Natural killer cell (primary cell): ENCODE measurements at regions not wholly inside any gene's neighbourhood (a gene's known extent, or its start where the extent isn't known, plus 50 kb on each side); places are given as distances from the start of the nearest gene placed in this dataset.
"Not testable (repeated sequence)": the region's sequence is repeated elsewhere in the genome, so short reads cannot be mapped to it uniquely, and the experiment has no call there.

Experiments
- ATAC-seq, 3 donors: fragments of 150-1000 bp in 2 of 3; fragments of 200-7000 bp in 1 of 3; cut with Tn5 transposase; 1 replicate in 1 of 3; 2 replicates in 2 of 3; pipeline ENCODE4 v1.10.0; 2021; ENCODE audit warnings: mild to moderate bottlenecking in 2 of 3, moderate library complexity in 2 of 3
- DNase-seq, 2 donors: peaks; one replicate each; pipeline versions ENCODE4 v3.0.0 to v3.0.0-alpha.2; 2013 to 2021; ENCODE audit warnings: mixed read lengths in 1 of 2
- H3K27ac ChIP-seq: one replicate; pipeline ENCODE4 v1.5.1; 2013; ENCODE audit warnings: mild to moderate bottlenecking, low read length
- H3K27me3 ChIP-seq: one replicate; pipeline ENCODE4 v1.6.1; 2013; ENCODE audit warnings: low read length; ENCODE audit not compliant: control insufficient read depth, insufficient read depth
- H3K36me3 ChIP-seq: one replicate; pipeline ENCODE4 v1.6.1; 2013; ENCODE audit warnings: low read length; ENCODE audit not compliant: control insufficient read depth, insufficient read depth
- H3K4me1 ChIP-seq: one replicate; pipeline ENCODE4 v1.6.1; 2013; ENCODE audit warnings: low read length; ENCODE audit not compliant: control insufficient read depth, insufficient read depth
- H3K4me3 ChIP-seq: one replicate; pipeline ENCODE4 v1.5.1; 2013; ENCODE audit warnings: low read length
- H3K9me3 ChIP-seq: one replicate; pipeline ENCODE4 v1.6.1; 2013; ENCODE audit warnings: low read length; ENCODE audit not compliant: control insufficient read depth, insufficient read depth
- H3K27ac Mint-ChIP-seq, 2 donors: one replicate each; pipeline ENCODE4 v1.8.0; 2022; ENCODE audit warnings: mild to moderate bottlenecking in 2 of 2, mixed read lengths in 2 of 2, moderate library complexity in 1 of 2
- H3K27me3 Mint-ChIP-seq, 2 donors: one replicate each; pipeline ENCODE4 v1.8.0; 2022; ENCODE audit warnings: low read depth in 2 of 2, mixed read lengths in 2 of 2
- H3K36me3 Mint-ChIP-seq: one replicate; pipeline ENCODE4 v1.8.0; 2022; ENCODE audit warnings: mixed read lengths
- H3K4me1 Mint-ChIP-seq, 2 donors: one replicate each; pipeline ENCODE4 v1.8.0; 2022; ENCODE audit warnings: mixed read lengths in 2 of 2
- H3K4me3 Mint-ChIP-seq: one replicate; pipeline ENCODE4 v1.8.0; 2022; ENCODE audit warnings: mild to moderate bottlenecking, moderate library complexity, mixed read lengths
- H3K9me3 Mint-ChIP-seq, 2 donors: one replicate each; pipeline ENCODE4 v1.8.0; 2022; ENCODE audit warnings: mixed read lengths in 2 of 2
- WGBS: methylation state at CpG from one replicate; pipeline ENCODE4 v1.1.7; 2013; ENCODE audit warnings: missing lambda C conversion rate; ENCODE audit not compliant: insufficient coverage; 5-methylcytosine and 5-hydroxymethylcytosine counted together
- intact Hi-C: fragments of 100-400 bp; cut with micrococcal nuclease; formaldehyde crosslinking; loops from one replicate; pipeline ENCODE4 v1.14.2; 2022
- TF ChIP-seq, protein P1 (sequence below): fragments of 200-600 bp; IDR thresholded peaks from one replicate; pipeline ENCODE4 v1.8.0; 2022; ENCODE audit warnings: antibody characterized with exemption

DNA sequence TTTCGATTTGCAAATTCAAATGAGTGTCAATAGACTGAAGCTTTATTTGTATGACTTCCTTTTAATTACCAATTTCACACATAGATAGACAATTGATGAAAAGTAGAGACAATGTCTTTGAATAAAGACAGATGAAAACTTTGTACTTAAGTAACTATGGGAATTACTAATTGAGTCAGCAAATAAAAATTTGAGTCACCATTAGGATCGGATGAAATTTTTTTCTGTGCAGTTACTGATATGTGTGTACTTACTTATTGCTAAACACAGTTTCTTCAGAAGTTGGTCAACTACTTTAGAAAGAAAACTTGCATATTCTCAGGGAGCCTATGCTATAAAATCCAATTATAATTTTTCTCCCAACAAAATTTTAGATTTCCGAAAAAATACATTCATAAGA lies 224.9 kb upstream of the SLC16A7 start:
- ATAC-seq (no peak), DNase-seq (no peak)
- intact Hi-C loops, result no loop called here
- H3K4me3 ChIP-seq, result no peak overlapping the region
- H3K27ac ChIP-seq, result no peak overlapping the region
- no peaks in the 10 kb centered on the region for H3K4me1 Mint-ChIP-seq
- H3K36me3 ChIP-seq, result no peaks in the 10 kb centered on the region
- no peaks in the 10 kb centered on the region for H3K4me1 ChIP-seq
- H3K9me3 Mint-ChIP-seq, result peaks cover 0 to 2% of the 10 kb centered on the region in 2 donors
- 100% methylated on average over 1 of the region's 3 CpGs for WGBS
- TF ChIP-seq, protein P1, sequence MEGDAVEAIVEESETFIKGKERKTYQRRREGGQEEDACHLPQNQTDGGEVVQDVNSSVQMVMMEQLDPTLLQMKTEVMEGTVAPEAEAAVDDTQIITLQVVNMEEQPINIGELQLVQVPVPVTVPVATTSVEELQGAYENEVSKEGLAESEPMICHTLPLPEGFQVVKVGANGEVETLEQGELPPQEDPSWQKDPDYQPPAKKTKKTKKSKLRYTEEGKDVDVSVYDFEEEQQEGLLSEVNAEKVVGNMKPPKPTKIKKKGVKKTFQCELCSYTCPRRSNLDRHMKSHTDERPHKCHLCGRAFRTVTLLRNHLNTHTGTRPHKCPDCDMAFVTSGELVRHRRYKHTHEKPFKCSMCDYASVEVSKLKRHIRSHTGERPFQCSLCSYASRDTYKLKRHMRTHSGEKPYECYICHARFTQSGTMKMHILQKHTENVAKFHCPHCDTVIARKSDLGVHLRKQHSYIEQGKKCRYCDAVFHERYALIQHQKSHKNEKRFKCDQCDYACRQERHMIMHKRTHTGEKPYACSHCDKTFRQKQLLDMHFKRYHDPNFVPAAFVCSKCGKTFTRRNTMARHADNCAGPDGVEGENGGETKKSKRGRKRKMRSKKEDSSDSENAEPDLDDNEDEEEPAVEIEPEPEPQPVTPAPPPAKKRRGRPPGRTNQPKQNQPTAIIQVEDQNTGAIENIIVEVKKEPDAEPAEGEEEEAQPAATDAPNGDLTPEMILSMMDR, result no peak
- no peaks in the 10 kb centered on the region for H3K27me3 Mint-ChIP-seq
- H3K27ac Mint-ChIP-seq, result no peak overlapping the region
- H3K4me3 Mint-ChIP-seq, result no peak overlapping the region
- H3K9me3 ChIP-seq, result no peaks in the 10 kb centered on the region
- no peaks in the 10 kb centered on the region for H3K27me3 ChIP-seq
- H3K36me3 Mint-ChIP-seq, result no peaks in the 10 kb centered on the region

- 89% methylated on average over 1 of the region's 2 CpGs for WGBS
- no peak for DNase-seq
- Mint-ChIP-seq H3K36me3 (no peaks in the 10 kb centered on the region), H3K4me3 (no peak overlapping the region), H3K9me3 (no peaks in the 10 kb centered on the region), H3K27me3 (no peaks in the 10 kb centered on the region), H3K4me1 (no peaks in the 10 kb centered on the region), H3K27ac (no peak overlapping the region)
- Histone ChIP-seq H3K4me1 (no peaks in the 10 kb centered on the region), H3K27me3 (no peaks in the 10 kb centered on the region), H3K27ac (no peak overlapping the region), H3K4me3 (no peak overlapping the region), H3K36me3 (no peaks in the 10 kb centered on the region), H3K9me3 (no peaks in the 10 kb centered on the region)
- ATAC-seq, result no peak
- TF ChIP-seq, protein P1, result no peak
- intact Hi-C loops, result no loop called here
Measured at GRCh38 chr12:59365133-59365532, 230.7 kb upstream of the SLC16A7 start.

- TF ChIP-seq, protein P1, result no peak
- ATAC-seq (no peak), DNase-seq (no peak)
- Mint-ChIP-seq H3K4me3 (no peak overlapping the region), H3K9me3 (peaks cover 11 to 14% of the 10 kb centered on the region in 2 donors), H3K27me3 (no peaks in the 10 kb centered on the region), H3K4me1 (no peaks in the 10 kb centered on the region), H3K27ac (no peak overlapping the region), H3K36me3 (no peaks in the 10 kb centered on the region)
- H3K9me3 ChIP-seq, result no peaks in the 10 kb centered on the region
- no peak overlapping the region for H3K27ac ChIP-seq
- H3K4me1 ChIP-seq, result no peaks in the 10 kb centered on the region
- H3K4me3 ChIP-seq, result no peak overlapping the region
- H3K36me3 ChIP-seq, result no peaks in the 10 kb centered on the region
- intact Hi-C loops, result no loop called here
- WGBS, result no CpG with 5 or more reads among the region's 1 CpG
- no peaks in the 10 kb centered on the region for H3K27me3 ChIP-seq
Measured at GRCh38 chr12:59357811-59358210, 238.0 kb upstream of the SLC16A7 start.

DNA sequence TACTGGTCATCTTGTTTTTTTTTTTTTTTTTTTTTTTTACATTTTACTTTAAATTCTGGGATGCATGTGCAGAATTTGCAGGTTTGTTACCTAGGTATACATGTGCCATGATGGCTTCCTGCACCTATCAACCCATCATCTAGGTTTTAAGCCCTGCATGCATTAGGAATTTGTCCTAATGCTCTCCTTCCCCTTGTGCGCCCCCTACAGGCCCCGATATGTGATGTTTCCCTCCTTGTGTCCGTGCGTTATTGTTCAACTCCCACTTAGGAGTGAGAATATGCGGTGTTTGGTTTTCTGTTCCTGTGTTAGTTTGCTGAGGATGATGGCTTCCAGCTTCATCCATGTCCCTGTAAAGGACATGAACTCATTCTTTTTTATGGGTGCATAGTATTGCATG lies 249.6 kb upstream of the SLC16A7 start:
- H3K4me1 ChIP-seq, H3K4me3 Mint-ChIP-seq, intact Hi-C loops, H3K27ac ChIP-seq, H3K4me1 Mint-ChIP-seq, H3K27me3 Mint-ChIP-seq, H3K27me3 ChIP-seq, DNase-seq, ATAC-seq, H3K36me3 Mint-ChIP-seq, H3K27ac Mint-ChIP-seq, H3K9me3 ChIP-seq, H3K36me3 ChIP-seq, H3K4me3 ChIP-seq: not testable (repeated sequence)
- 75% methylated on average over 2 of the region's 5 CpGs for WGBS
- H3K9me3 Mint-ChIP-seq, result peaks cover 8 to 11% of the 10 kb centered on the region in 2 donors
